ENCODE measurements at regions not wholly inside any gene's neighbourhood (a gene's known extent, or its start where the extent isn't known, plus 50 kb on each side); places are given as distances from the start of the nearest gene placed in this dataset.

DNA sequence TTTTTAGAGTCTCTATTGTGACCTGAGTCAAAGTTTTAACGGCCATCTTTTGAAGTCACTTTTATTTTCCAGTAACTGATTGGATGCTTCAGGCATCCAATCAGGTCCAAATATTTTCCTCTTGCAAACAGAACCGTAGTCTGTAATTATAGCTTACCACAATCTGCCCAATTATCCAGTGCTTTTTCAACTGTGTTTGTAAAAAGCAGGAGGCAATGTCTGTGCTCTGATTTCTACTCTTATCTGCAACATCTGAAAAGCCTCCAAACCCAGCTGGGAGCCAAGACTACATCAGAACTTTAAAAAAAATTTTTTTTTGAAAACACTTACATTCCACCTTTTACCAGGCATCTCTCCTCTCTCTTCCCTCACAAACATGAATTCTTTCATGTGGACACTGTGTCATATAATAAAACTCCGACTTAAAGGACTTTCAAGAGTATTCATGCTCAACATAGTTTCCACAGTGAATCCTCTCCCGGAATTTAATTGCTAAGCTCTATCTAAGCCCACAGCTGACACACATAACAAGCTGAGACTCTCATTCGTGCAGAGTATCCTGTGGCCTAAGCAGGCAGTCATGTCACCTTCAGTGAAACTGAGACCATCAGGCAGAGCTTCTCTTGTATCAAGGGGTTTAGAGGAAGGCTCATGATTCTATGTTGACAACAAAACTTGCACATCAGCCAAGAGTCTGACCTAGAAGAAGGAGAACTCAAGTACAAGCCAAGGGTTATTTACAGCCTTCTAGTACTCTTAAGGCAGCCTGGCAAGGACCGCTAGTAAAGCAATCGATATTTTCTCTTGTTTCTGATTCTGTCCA lies 272.7 kb downstream of the TLE1 start:
- TF ChIP-seq, protein P1, sequence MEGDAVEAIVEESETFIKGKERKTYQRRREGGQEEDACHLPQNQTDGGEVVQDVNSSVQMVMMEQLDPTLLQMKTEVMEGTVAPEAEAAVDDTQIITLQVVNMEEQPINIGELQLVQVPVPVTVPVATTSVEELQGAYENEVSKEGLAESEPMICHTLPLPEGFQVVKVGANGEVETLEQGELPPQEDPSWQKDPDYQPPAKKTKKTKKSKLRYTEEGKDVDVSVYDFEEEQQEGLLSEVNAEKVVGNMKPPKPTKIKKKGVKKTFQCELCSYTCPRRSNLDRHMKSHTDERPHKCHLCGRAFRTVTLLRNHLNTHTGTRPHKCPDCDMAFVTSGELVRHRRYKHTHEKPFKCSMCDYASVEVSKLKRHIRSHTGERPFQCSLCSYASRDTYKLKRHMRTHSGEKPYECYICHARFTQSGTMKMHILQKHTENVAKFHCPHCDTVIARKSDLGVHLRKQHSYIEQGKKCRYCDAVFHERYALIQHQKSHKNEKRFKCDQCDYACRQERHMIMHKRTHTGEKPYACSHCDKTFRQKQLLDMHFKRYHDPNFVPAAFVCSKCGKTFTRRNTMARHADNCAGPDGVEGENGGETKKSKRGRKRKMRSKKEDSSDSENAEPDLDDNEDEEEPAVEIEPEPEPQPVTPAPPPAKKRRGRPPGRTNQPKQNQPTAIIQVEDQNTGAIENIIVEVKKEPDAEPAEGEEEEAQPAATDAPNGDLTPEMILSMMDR (IDR thresholded peaks at IDR 0.05), result no peak
- TF ChIP-seq, protein P2, sequence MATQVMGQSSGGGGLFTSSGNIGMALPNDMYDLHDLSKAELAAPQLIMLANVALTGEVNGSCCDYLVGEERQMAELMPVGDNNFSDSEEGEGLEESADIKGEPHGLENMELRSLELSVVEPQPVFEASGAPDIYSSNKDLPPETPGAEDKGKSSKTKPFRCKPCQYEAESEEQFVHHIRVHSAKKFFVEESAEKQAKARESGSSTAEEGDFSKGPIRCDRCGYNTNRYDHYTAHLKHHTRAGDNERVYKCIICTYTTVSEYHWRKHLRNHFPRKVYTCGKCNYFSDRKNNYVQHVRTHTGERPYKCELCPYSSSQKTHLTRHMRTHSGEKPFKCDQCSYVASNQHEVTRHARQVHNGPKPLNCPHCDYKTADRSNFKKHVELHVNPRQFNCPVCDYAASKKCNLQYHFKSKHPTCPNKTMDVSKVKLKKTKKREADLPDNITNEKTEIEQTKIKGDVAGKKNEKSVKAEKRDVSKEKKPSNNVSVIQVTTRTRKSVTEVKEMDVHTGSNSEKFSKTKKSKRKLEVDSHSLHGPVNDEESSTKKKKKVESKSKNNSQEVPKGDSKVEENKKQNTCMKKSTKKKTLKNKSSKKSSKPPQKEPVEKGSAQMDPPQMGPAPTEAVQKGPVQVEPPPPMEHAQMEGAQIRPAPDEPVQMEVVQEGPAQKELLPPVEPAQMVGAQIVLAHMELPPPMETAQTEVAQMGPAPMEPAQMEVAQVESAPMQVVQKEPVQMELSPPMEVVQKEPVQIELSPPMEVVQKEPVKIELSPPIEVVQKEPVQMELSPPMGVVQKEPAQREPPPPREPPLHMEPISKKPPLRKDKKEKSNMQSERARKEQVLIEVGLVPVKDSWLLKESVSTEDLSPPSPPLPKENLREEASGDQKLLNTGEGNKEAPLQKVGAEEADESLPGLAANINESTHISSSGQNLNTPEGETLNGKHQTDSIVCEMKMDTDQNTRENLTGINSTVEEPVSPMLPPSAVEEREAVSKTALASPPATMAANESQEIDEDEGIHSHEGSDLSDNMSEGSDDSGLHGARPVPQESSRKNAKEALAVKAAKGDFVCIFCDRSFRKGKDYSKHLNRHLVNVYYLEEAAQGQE (IDR thresholded peaks at IDR 0.05; ENCODE audit: insufficient read depth in 1 of 2, low read depth in 2 of 2, low read length in 1 of 2), result no peak
- TF ChIP-seq SIN3A (IDR thresholded peaks at IDR 0.05; ENCODE audit: borderline replicate concordance, insufficient read depth, low read depth, low read length), result no peak
- TF ChIP-seq POLR2AphosphoS5 (IDR thresholded peaks at IDR 0.05; ENCODE audit: low read depth, low read length), result no peak
- no peak for TF ChIP-seq TCF7L2 (IDR thresholded peaks at IDR 0.05; ENCODE audit: low read depth, low read length)

All from Panc1 (cell line).